CD4-positive, alpha-beta T cell treated with Interleukin-4 for 1 hour (primary cell): ENCODE measurements at regions not wholly inside any gene's neighbourhood (a gene's known extent, or its start where the extent isn't known, plus 50 kb on each side); places are given as distances from the start of the nearest gene placed in this dataset.
"Not testable (repeated sequence)": the region's sequence is repeated elsewhere in the genome, so short reads cannot be mapped to it uniquely, and the experiment has no call there.

Experiments
- DNase-seq, 2 donors: peaks; one replicate each; pipeline ENCODE4 v3.0.0-alpha.2; 2020 to 2022

GRCh38 chr4:64001229-64001898 lies 407.9 kb downstream of the TECRL start:
- DNase-seq = no peak

- DNase-seq = no peak
These were observed 409.0 kb downstream of the TECRL start for GRCh38 chr4:64000241-64000640.

- no peak for DNase-seq
These were observed 423.0 kb downstream of the TECRL start for GRCh38 chr4:63986253-63986652.

GRCh38 chr4:63983224-63983623 lies 426.0 kb downstream of the TECRL start:
- DNase-seq = no peak

DNA sequence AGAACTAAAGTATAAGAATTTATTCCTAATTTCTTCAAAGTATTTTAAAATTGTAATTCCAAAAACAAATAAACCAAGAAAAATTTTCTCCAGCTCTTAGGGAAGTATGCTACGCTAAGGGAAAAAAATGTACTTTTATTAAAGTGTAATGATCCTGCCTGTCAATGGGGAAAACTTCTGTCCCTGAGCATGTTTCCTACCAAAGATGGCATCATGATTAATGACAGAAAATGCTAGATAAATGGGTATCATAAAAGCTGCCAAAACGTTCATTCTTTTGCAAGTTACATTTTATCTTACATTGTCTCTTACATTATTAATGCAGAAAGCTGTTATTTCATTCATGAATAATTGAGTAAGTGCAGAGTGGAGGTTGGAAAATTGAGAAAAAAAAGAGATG lies 443.4 kb downstream of the TECRL start:
- no peak for DNase-seq

DNA sequence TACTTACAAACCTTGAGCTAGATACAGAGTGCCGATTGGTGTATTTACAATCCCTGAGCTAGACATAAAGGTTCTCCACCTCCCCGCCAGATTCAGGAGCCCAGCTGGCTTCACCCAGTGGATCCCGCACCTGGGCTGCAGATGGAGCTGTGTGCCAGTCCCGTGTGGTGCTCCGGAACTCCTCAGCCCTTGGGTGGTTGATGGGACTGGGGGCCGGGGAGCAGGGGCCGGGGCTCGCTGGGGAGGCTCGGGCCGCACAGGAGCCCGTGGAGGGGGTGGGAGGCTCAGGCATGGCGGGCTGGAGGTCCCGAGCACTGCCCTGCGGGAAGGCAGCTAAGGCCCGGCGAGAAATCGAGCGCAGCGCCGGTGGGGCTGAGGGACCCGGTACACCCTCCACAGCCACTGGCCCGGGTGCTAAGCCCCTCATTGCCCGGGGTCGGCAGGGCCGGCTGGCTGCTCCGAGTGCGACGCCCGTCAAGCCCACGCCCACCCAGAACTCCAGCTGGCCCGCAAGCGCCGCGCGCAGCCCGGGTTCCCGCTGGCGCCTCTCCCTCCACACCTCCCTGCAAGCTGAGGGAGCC lies 466.5 kb downstream of the TECRL start:
- not testable (repeated sequence) for DNase-seq

GRCh38 chr4:63937961-63938360 lies 471.3 kb downstream of the TECRL start:
- no peak for DNase-seq

DNA sequence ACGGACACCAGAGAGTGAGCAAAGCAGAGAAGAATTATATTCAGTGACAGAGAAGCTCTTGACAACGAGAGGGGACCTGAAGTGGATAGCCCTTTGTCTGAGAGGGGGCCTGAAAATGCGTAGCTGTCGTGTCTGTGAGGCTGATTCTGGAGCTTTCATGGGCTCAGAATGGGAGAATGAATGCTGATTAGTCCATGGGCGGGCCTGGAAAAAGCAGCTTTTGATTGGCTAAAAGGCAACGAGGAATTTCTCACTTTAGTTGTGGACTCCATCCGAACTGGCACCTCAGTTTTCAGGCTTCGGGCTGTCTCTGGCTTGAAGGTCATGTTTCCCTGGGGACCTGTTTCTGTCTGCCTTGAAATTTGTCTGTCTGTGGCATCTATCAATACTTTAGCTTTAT lies 487.1 kb downstream of the TECRL start:
- no peak for DNase-seq

DNA sequence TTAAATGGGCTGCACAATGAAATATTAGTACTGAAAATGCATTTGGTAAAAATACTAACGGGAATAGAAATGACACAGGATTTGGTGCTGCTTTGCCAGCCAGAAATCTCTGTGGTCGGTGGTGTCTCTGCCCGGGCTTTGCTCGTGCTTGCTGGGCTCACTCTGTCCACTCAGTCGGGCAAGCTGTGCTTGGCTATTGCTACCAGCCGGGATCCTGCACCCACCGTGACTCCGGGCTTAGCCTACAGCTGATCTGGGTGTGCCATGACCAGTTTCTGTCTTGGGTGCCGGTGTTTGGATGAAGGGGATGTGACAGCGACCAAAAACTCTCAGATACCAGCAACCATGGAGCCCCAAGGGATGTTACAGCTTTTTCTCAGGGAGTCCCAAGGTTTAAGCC lies 487.7 kb downstream of the TECRL start:
- DNase-seq = no peak

DNA sequence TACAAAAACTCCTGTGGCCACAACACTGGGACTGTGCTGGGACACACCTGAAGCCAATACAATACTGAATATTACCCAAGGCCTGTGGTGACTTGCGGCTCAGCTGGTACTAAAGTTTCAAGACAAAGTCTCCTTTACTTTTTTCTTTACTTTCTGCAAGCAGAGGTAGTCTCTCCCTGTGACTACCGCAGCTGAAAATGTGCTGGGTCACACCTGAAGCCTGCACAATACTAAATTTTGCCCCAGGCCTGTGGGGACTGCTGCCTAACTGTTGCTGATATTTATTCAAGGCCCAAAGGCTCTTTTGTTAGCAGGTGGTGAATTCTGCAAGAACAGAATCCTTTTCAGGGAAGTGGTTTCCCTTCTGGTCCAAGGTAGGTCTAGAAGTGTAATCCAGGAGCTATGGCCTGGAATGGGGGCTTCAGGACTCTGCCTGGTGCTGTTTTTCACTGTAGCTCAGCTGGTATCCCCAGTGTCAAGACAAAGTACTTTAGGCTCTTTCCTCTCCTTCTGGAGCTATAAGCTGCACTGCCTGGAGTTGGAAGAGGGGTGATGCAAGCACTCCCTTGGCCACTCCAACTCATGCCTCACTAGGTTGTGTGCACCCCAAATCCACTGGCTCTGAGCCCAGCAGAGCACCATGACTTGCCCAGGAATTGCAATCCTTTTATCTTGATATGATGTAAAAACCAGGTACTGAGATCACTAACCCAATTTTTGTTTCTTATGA lies 489.4 kb downstream of the TECRL start:
- DNase-seq = no peak

DNA sequence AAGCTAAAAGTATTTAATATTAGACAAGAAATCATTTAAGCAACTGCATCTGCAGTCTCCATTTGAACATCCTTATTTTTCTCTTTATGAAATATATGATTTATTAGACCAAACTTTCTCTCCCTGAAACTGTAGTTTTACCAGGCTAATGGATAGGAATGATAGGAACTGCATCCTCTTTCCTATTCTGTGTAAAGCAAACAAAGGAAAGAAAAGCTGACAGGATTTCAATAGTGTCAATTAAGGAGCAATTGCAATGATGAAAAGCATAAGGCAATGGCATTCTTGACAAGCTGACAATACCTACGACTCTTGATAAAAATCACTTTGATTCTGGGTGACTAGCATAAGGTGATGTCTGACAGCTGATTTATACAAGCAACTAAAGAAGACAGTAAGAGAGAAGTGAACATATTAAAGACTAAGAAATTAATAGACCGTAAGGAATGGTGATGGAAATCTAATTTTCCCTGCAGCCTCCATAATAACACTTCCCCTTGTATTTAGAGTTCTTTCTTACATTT lies 502.5 kb downstream of the TECRL start:
- no peak for DNase-seq

DNA sequence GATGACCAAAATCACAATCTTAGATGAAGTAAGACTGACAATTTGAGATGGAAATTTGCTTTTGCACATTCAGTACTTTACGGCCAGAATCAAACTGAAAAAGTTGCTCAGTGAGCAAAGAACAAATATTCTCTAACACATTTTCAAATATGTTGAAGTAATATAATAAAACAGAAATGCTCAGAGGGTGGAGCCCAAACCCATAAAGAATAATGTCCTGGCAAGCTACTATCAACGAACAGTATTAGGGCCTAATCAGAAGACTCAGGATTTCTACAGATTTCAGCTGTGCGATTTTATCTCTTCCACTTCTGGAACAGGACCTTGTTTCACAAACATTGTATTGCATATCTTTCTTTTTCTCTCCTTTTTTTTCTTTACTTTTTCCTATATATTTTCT lies 505.0 kb downstream of the TECRL start:
- no peak for DNase-seq

- DNase-seq = no peak
These were observed 507.9 kb downstream of the TECRL start for GRCh38 chr4:63901304-63901703.

- DNase-seq = no peak
These were observed 510.3 kb downstream of the TECRL start for GRCh38 chr4:63898961-63899360.

GRCh38 chr4:63894161-63894560 lies 515.1 kb downstream of the TECRL start:
- DNase-seq = no peak

DNA sequence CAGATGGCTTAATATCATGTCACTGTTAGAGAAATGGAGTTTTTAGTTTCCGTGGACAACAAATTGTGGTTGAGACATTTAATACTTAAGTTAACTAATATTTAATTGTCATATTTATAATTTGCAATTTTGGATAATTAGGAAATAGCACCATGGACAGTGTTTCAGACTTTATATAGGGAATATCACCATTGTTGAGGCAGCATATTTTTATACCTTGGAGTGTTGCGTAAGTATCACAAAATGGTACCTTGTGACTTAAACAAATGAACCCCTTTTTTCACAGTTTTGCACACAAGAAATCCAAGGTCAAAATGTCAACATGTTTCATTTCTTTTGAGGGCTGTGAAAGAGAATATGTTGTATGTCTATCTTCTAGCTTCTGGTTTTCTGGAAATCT lies 539.9 kb downstream of the TECRL start:
- no peak for DNase-seq

DNA sequence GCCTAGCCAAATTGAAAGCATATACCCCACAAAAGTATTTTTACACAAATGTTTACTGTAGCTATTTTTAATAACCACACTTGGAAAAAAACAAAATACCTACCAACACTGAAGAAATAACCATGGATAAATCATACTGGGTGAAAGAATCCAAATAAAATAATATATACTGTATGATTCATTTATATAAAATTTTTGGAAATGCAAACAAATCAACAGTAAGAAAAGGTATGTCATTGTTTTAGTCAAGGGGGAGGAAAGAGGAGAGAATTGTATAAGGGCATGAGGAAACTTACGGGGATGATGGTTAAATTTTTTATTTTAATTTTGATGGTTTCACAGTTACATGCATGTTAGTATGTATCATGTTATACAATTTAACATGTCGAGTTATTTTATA lies 557.8 kb downstream of the TECRL start:
- no peak for DNase-seq

- DNase-seq = no peak
These were observed 568.0 kb downstream of the TECRL start for GRCh38 chr4:63841266-63841665.

DNA sequence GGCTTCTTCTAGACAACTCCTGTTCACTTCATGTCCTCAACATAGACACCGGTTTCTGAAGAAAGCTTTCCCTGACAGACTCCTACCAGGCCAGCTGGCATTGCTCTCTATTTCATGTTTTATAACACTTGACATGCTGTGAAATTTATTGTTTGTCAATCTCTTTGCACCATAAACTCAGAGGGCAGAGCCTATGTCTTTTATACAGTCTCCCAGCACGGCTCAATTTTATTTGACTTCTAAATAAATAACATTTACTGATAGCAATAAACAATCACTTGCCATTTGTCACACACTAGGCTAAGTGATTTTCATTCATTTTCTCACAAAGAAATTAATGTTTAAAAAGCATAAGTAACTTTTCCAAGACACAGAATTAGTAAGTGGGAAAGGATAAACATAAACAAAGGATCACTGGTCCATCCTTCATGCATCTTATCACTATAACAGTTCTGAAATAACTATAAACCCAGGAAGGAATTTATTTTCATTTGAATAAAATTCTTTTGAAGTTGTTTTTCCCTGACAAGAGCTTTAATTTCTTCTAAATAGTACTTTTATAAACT lies 577.6 kb downstream of the TECRL start:
- no peak for DNase-seq

- DNase-seq = no peak
These were observed 591.9 kb downstream of the TECRL start for GRCh38 chr4:63817196-63817865.

GRCh38 chr4:63814171-63814964 lies 594.9 kb downstream of the TECRL start:
- DNase-seq = no peak

GRCh38 chr4:63799166-63799565 lies 610.1 kb downstream of the TECRL start:
- no peak for DNase-seq
